Common myeloid progenitor, CD34-positive (primary cell): ENCODE measurements at regions not wholly inside any gene's neighbourhood (a gene's known extent, or its start where the extent isn't known, plus 50 kb on each side); places are given as distances from the start of the nearest gene placed in this dataset.

Experiments
- CTCF ChIA-PET: fragments of 350-600 bp; sonication (Branson Sonifier 250); formaldehyde crosslinking; loops from one replicate; lab custom pipeline; 2021; ENCODE audit warnings: antibody characterized with exemption; lab: Charles Lee
- POLR2A ChIA-PET: fragments of 350-600 bp; sonication (Branson Sonifier 250); formaldehyde crosslinking; loops from one replicate; lab custom pipeline; 2021; ENCODE audit warnings: antibody characterized with exemption; lab: Charles Lee
- DNase-seq, 3 donors: peaks; one replicate each; pipeline versions ENCODE4 v3.0.0 to v3.0.0-alpha.2; 2013
- H3K27ac ChIP-seq, 2 experiments: 1 replicate in 1 of 2; 2 replicates in 1 of 2; pipeline ENCODE4 v1.7.0; 2013; ENCODE audit warnings: inconsistent platforms in 2 of 2, low read length in 2 of 2, mild to moderate bottlenecking in 2 of 2, low read depth in 1 of 2, moderate library complexity in 1 of 2; ENCODE audit not compliant: severe bottlenecking in 2 of 2, insufficient read depth in 1 of 2, poor library complexity in 1 of 2
- H3K27me3 ChIP-seq, 5 experiments: replicated peaks in 2 of 5; 1 replicate in 3 of 5; 2 replicates in 2 of 5; pipeline versions ENCODE4 v1.6.1 to v1.7.0; 2013; ENCODE audit warnings: low read length in 4 of 5, mild to moderate bottlenecking in 2 of 5, moderate library complexity in 2 of 5, inconsistent platforms in 1 of 5; ENCODE audit not compliant: insufficient read depth in 5 of 5, control insufficient read depth in 4 of 5
- H3K36me3 ChIP-seq, 4 experiments: 1 replicate in 2 of 4; 2 replicates in 2 of 4; pipeline versions ENCODE4 v1.6.1 to v1.7.0; 2013; ENCODE audit warnings: low read length in 3 of 4, control low read depth in 1 of 4, mild to moderate bottlenecking in 1 of 4; ENCODE audit not compliant: control insufficient read depth in 4 of 4, insufficient read depth in 4 of 4
- H3K4me1 ChIP-seq, 4 experiments: 1 replicate in 3 of 4; 2 replicates in 1 of 4; pipeline versions ENCODE4 v1.6.1 to v1.7.1; 2013; ENCODE audit warnings: low read length in 3 of 4, mild to moderate bottlenecking in 3 of 4, control low read depth in 1 of 4, inconsistent platforms in 1 of 4, moderate library complexity in 1 of 4; ENCODE audit not compliant: control insufficient read depth in 4 of 4, insufficient read depth in 4 of 4; ENCODE audit errors: control extremely low read depth in 1 of 4
- H3K4me3 ChIP-seq, 7 experiments: 1 replicate in 4 of 7; 2 replicates in 3 of 7; pipeline versions ENCODE4 v1.5.1 to v1.7.0; 2013; ENCODE audit warnings: mild to moderate bottlenecking in 7 of 7, low read length in 6 of 7, moderate library complexity in 6 of 7, inconsistent platforms in 2 of 7, low read depth in 2 of 7, control low read depth in 1 of 7; ENCODE audit not compliant: insufficient read depth in 4 of 7, control insufficient read depth in 1 of 7; ENCODE audit errors: extremely low read depth in 1 of 7
- H3K9me3 ChIP-seq, 5 experiments: 1 replicate in 4 of 5; 2 replicates in 1 of 5; pipeline versions ENCODE4 v1.6.1 to v1.7.1; 2013; ENCODE audit warnings: low read length in 4 of 5, mild to moderate bottlenecking in 2 of 5, inconsistent platforms in 1 of 5, low read depth in 1 of 5, moderate library complexity in 1 of 5; ENCODE audit not compliant: control insufficient read depth in 4 of 5, insufficient read depth in 2 of 5; ENCODE audit errors: control extremely low read depth in 1 of 5
- WGBS: methylation state at CpG from one replicate; pipeline ENCODE4 v1.1.5; 2013; ENCODE audit not compliant: insufficient coverage; 5-methylcytosine and 5-hydroxymethylcytosine counted together

DNA sequence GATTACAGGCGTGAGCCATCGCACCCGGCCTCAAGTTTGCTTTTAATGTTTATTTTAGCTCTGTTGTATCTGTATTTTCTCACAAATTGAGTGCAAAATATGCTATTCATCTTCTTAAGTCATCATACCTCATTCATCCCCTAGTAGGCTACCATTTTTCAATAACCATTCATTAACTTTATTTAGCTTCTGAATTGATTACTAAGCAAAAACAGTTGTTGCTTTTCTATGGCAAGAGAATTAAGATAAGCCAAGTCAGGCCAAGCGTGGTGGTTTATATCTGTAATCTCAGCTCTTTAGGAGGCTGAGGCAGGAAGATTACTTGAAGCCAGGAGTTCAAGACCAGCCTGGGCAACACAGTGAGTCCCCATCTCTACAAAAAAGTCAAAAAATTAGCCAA, 63.3 kb upstream of the CERS6 start:
- POLR2A ChIA-PET, result no interaction called here
- H3K36me3 ChIP-seq, result no peaks in the 10 kb centered on the region

DNA sequence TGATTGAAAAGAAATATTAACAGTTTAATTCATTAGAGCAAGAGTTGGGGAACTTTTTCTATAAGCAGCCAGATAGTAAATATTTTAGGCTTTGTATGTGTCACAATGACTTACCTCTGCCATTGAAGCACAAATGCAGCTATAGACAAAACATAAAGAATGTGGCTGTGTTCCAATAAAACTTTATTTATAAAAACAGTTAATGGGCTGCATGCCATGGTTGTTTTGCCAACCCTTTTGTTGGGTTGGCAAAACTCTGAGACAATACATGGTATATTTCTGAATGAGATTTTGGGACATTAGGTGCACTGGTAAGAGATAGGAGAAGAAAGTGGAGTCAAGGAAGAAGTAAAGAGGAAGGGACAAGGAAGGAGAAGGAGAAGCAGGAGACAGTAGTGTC, 61.8 kb upstream of the CERS6 start:
- DNase-seq, result no peak
- no peaks in the 10 kb centered on the region for H3K36me3 ChIP-seq
- POLR2A ChIA-PET, result no interaction called here
- H3K9me3 ChIP-seq, result no peaks in the 10 kb centered on the region
- H3K27ac ChIP-seq, result no peak overlapping the region
- CTCF ChIA-PET, result no interaction called here
- no peaks in the 10 kb centered on the region for H3K27me3 ChIP-seq
- H3K4me1 ChIP-seq, result no peaks in the 10 kb centered on the region
- no peak overlapping the region for H3K4me3 ChIP-seq

More for the DNA sequence above, 63.3 kb upstream of the CERS6 start:
- no peak for DNase-seq
- H3K4me3 ChIP-seq, result no peak overlapping the region
- H3K27me3 ChIP-seq, result no peaks in the 10 kb centered on the region
- CTCF ChIA-PET, result interaction anchor here (0.6 kb wide), 1 partner anchor 59 kb away, joined by 3 read pairs; no protein-coding TSS in a partner anchor
- no peak overlapping the region for H3K27ac ChIP-seq
- H3K9me3 ChIP-seq, result no peaks in the 10 kb centered on the region
- WGBS, result 86% methylated on average over 1 of the region's 4 CpGs
- no peaks in the 10 kb centered on the region for H3K4me1 ChIP-seq

DNA sequence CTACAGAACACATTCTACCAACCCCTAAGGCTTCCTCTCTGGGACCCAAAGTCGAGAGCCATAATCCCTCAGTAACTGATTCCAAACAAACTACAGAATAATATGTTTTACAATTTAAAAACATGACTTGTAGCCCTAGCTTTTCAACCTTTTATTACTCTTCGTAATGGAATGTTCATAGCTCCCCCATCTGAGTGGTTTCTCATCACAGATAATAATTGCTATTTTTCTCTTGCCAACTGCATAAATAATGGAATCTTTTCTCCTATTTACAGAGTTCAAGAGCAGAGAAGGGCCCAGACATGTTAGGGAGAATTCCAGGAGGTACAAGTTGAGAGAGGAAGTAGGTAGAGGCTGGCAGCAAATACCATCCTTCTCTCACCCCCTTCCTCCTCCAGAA, 59.9 kb upstream of the CERS6 start:
- H3K4me3 ChIP-seq, result no peak overlapping the region
- H3K27me3 ChIP-seq, result no peaks in the 10 kb centered on the region
- DNase-seq, result no peak
- ChIA-PET POLR2A (no interaction called here), CTCF (interaction anchor here (0.7 kb wide), 1 partner anchor 291 kb away, joined by 3 read pairs; no protein-coding TSS in a partner anchor)
- no peaks in the 10 kb centered on the region for H3K4me1 ChIP-seq
- H3K9me3 ChIP-seq, result peaks cover 0 to 3% (median 0%) of the 10 kb centered on the region in 5 experiments
- WGBS, result 100% methylated on average over 1 of the region's 2 CpGs
- no peaks in the 10 kb centered on the region for H3K36me3 ChIP-seq
- no peak overlapping the region for H3K27ac ChIP-seq

DNA sequence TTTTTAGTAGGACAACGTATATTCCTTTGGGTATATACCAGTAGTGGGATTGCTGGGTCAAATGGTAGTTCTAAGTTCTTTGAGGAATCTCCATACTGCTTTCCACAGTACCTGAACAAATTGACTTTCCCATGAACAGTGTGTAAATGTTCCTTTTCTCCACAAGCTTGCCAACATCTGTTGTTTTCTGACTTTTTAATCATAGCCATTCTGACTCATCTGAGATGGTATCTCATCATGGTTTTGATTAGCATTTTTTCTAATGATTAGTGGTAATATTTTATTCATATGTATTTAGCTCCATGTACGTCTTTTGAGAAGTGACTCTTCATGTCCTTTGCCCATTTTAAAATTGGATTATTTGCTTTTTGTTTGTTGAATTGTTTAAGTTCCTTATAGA, 58.4 kb upstream of the CERS6 start:
- CTCF ChIA-PET, result no interaction called here
- no CpG with 5 or more reads among the region's 2 CpGs for WGBS
- Histone ChIP-seq H3K9me3 (peaks cover 0 to 3% (median 0%) of the 10 kb centered on the region in 5 experiments), H3K27me3 (peaks cover 0 to 3% (median 0%) of the 10 kb centered on the region in 5 experiments), H3K4me1 (no peaks in the 10 kb centered on the region), H3K36me3 (no peaks in the 10 kb centered on the region), H3K27ac (no peak overlapping the region), H3K4me3 (no peak overlapping the region)
- POLR2A ChIA-PET, result interaction anchor here (0.6 kb wide), 1 partner anchor 17 kb away, joined by 3 read pairs; no protein-coding TSS in a partner anchor
- no peak for DNase-seq

- peaks cover 0 to 3% (median 0%) of the 10 kb centered on the region in 5 experiments for H3K27me3 ChIP-seq
- WGBS, result 91% methylated on average over 4 of the region's 4 CpGs
- H3K4me3 ChIP-seq, result no peak overlapping the region
- no peak overlapping the region for H3K27ac ChIP-seq
- DNase-seq, result no peak
- H3K4me1 ChIP-seq, result no peaks in the 10 kb centered on the region
- POLR2A ChIA-PET, result no interaction called here
- CTCF ChIA-PET, result no interaction called here
- H3K36me3 ChIP-seq, result no peaks in the 10 kb centered on the region
- H3K9me3 ChIP-seq, result peaks cover 0 to 4% (median 0%) of the 10 kb centered on the region in 5 experiments
Observed at GRCh38 chr2:168401048-168401556, 55.0 kb upstream of the CERS6 start.

DNA sequence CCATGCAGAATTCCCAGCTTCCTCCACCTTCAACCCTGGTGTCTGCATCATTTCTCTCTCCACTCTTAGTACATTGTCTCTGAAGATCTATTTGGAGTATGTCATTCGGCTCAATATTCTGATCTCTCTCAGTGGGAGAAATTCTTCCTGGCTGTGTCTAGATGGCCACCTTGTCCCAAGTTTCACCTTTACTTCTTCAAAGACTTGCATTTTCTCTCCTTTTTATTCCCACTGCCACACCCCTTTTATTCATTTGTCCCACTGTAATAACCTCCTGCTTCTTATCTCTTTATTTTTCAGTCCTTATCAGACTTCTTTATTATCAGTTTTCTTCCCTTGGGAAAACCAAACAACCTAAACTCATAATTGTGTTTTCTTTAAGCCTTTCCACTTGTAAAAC, 54.3 kb upstream of the CERS6 start:
- no peak overlapping the region for H3K4me3 ChIP-seq
- CTCF ChIA-PET, result no interaction called here
- POLR2A ChIA-PET, result no interaction called here

GRCh38 chr2:168402531-168402930, 53.5 kb upstream of the CERS6 start:
- ChIA-PET CTCF (no interaction called here), POLR2A (no interaction called here)
- no peak overlapping the region for H3K27ac ChIP-seq

More for the DNA sequence above, 54.3 kb upstream of the CERS6 start:
- no peaks in the 10 kb centered on the region for H3K4me1 ChIP-seq
- H3K9me3 ChIP-seq, result peaks cover 0 to 4% (median 2%) of the 10 kb centered on the region in 5 experiments
- H3K27me3 ChIP-seq, result peaks cover 0 to 3% (median 0%) of the 10 kb centered on the region in 5 experiments
- no peak overlapping the region for H3K27ac ChIP-seq
- no peak for DNase-seq
- H3K36me3 ChIP-seq, result no peaks in the 10 kb centered on the region
- WGBS, result 100% methylated on average over 1 of the region's 1 CpG

More at GRCh38 chr2:168402531-168402930, 53.5 kb upstream of the CERS6 start:
- peaks cover 0 to 4% (median 2%) of the 10 kb centered on the region in 5 experiments for H3K9me3 ChIP-seq
- H3K36me3 ChIP-seq, result no peaks in the 10 kb centered on the region
- no peak for DNase-seq
- no peaks in the 10 kb centered on the region for H3K4me1 ChIP-seq
- H3K27me3 ChIP-seq, result peaks cover 0 to 3% (median 0%) of the 10 kb centered on the region in 5 experiments
- no peak overlapping the region for H3K4me3 ChIP-seq
- WGBS, result no CpG with 5 or more reads among the region's 1 CpG
